HL-60 (cell line): ENCODE measurements at regions not wholly inside any gene's neighbourhood (a gene's known extent, or its start where the extent isn't known, plus 50 kb on each side); places are given as distances from the start of the nearest gene placed in this dataset.

Source experiments
- DNase-seq, 2 experiments: peaks; one replicate each; pipeline ENCODE4 v3.0.0-alpha.2; 2010 to 2020; ENCODE audit warnings: low read depth in 1 of 2, low spot score in 1 of 2
- H3K27ac ChIP-seq: fragments of 250-450 bp; sonication (Bioruptor Pico); replicated peaks from 2 replicates; pipeline ENCODE4 v1.5.1; 2020; ENCODE audit warnings: mild to moderate bottlenecking, moderate library complexity
- H3K27me3 ChIP-seq: fragments of 250-450 bp; sonication (Bioruptor Pico); 2 replicates; pipeline ENCODE4 v1.5.1; 2021; ENCODE audit warnings: mild to moderate bottlenecking, moderate library complexity; ENCODE audit not compliant: insufficient read depth, poor library complexity, severe bottlenecking
- H3K4me3 ChIP-seq: replicated peaks from 2 replicates; pipeline ENCODE4 v1.5.1; 2011; ENCODE audit warnings: mild to moderate bottlenecking, control low read depth, low read length; ENCODE audit not compliant: insufficient read depth
- GABPA ChIP-seq: IDR thresholded peaks from 2 replicates; pipeline ENCODE4 v1.6.1; 2012; ENCODE audit warnings: low read depth
- POLR2AphosphoS5 ChIP-seq: IDR thresholded peaks from 2 replicates; pipeline ENCODE4 v1.6.1; 2012; ENCODE audit warnings: low read depth
- SPI1 ChIP-seq: IDR thresholded peaks from 2 replicates; pipeline ENCODE4 v1.6.1; 2012; ENCODE audit warnings: low read depth, mild to moderate bottlenecking, borderline replicate concordance
- TF ChIP-seq, protein P1 (sequence below): IDR thresholded peaks from 2 replicates; pipeline ENCODE4 v1.6.1; 2012; ENCODE audit warnings: low read depth; ENCODE audit not compliant: insufficient replicate concordance
- TF ChIP-seq, protein P2 (sequence below): IDR thresholded peaks from one replicate; pipeline ENCODE4 v1.5.1; 2011; ENCODE audit warnings: low read length, control low read depth, inconsistent platforms; ENCODE audit not compliant: insufficient read depth

DNA sequence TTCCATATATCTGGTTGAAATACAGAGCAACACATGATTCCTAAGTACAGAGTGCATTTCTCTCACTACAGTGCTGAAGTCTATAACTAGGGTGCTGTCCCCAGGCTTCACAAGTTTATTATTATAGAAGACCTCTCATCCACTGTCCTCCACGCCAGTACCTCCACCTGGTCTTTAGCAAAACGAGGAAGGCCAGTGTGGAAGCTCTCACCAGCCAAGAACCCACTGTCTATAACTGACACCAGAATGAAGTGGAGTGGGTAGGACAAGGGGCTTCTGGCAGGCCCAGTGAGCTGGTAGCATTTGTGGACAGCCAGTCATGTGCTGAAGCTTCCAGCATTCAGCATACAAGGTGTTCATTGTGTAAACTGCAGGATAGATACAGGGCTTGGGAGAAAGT, 430.7 kb downstream of the GADD45G start:
- H3K4me3 ChIP-seq: no peak overlapping the region
- TF ChIP-seq, protein P1, sequence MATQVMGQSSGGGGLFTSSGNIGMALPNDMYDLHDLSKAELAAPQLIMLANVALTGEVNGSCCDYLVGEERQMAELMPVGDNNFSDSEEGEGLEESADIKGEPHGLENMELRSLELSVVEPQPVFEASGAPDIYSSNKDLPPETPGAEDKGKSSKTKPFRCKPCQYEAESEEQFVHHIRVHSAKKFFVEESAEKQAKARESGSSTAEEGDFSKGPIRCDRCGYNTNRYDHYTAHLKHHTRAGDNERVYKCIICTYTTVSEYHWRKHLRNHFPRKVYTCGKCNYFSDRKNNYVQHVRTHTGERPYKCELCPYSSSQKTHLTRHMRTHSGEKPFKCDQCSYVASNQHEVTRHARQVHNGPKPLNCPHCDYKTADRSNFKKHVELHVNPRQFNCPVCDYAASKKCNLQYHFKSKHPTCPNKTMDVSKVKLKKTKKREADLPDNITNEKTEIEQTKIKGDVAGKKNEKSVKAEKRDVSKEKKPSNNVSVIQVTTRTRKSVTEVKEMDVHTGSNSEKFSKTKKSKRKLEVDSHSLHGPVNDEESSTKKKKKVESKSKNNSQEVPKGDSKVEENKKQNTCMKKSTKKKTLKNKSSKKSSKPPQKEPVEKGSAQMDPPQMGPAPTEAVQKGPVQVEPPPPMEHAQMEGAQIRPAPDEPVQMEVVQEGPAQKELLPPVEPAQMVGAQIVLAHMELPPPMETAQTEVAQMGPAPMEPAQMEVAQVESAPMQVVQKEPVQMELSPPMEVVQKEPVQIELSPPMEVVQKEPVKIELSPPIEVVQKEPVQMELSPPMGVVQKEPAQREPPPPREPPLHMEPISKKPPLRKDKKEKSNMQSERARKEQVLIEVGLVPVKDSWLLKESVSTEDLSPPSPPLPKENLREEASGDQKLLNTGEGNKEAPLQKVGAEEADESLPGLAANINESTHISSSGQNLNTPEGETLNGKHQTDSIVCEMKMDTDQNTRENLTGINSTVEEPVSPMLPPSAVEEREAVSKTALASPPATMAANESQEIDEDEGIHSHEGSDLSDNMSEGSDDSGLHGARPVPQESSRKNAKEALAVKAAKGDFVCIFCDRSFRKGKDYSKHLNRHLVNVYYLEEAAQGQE: no peak
- no peak for TF ChIP-seq POLR2AphosphoS5
- no peak overlapping the region for H3K27ac ChIP-seq
- H3K27me3 ChIP-seq: no peaks in the 10 kb centered on the region
- DNase-seq: no peak

DNA sequence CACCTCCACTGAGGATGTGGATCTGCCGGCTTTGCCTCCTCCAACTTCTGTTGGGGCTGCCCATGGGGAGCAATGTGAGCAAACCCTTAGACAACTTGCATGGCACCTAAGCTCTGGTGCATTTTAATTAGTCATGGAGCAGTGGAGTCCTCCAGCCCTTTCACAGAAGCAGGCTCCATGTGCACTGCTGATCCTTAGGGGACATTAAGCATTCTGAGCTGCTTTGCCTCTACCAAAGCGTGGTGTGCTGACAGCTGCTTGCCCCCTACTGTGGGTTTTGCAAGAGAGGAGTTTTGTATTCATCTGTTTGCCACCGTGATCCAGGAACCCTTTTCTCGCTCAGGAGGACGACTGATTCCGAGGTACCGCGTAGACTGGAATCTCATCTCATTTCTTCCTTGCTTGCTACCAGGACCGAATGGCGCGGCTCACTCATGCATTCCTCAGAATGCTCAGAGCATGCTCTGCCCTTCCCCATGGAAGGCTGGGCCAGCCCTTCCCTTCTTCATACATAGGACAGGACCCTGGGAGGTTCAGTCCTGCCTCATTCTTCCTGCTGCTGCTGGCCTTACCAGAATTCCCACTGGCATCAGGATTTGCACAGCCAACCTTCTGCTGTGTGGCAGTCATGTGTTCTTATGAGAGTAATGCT, 432.5 kb downstream of the GADD45G start:
- DNase-seq: no peak
- no peak overlapping the region for H3K27ac ChIP-seq
- H3K4me3 ChIP-seq: no peak overlapping the region
- TF ChIP-seq, protein P2, sequence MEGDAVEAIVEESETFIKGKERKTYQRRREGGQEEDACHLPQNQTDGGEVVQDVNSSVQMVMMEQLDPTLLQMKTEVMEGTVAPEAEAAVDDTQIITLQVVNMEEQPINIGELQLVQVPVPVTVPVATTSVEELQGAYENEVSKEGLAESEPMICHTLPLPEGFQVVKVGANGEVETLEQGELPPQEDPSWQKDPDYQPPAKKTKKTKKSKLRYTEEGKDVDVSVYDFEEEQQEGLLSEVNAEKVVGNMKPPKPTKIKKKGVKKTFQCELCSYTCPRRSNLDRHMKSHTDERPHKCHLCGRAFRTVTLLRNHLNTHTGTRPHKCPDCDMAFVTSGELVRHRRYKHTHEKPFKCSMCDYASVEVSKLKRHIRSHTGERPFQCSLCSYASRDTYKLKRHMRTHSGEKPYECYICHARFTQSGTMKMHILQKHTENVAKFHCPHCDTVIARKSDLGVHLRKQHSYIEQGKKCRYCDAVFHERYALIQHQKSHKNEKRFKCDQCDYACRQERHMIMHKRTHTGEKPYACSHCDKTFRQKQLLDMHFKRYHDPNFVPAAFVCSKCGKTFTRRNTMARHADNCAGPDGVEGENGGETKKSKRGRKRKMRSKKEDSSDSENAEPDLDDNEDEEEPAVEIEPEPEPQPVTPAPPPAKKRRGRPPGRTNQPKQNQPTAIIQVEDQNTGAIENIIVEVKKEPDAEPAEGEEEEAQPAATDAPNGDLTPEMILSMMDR: no peak
- no peak for TF ChIP-seq POLR2AphosphoS5
- TF ChIP-seq SPI1: no peak
- TF ChIP-seq GABPA: no peak
- TF ChIP-seq, protein P1: no peak
- no peaks in the 10 kb centered on the region for H3K27me3 ChIP-seq

DNA sequence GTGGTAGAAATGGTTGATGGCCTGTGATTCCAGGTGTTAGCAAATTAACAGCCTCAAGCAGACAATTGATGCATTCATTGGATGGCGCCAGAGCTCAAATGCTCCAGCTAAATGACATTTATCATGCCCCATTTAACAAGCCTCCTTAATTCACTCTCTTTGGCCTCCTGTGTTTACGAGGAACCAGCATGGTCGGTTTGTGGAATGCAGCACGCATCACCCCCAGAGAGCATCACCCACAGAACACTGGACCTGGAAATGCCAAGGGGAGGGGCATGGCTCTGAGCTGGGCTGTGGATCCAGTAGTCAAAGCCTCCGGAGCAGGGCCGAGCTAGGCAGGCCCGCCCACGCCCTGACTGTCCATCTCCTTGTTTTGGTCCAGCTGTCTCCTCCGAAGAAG, 434.0 kb downstream of the GADD45G start:
- no peak overlapping the region for H3K4me3 ChIP-seq
- no peaks in the 10 kb centered on the region for H3K27me3 ChIP-seq
- no peak for DNase-seq
- TF ChIP-seq, protein P2: no peak
- TF ChIP-seq GABPA (no peak), SPI1 (no peak), POLR2AphosphoS5 (no peak)
- TF ChIP-seq, protein P1: no peak
- H3K27ac ChIP-seq: no peak overlapping the region

DNA sequence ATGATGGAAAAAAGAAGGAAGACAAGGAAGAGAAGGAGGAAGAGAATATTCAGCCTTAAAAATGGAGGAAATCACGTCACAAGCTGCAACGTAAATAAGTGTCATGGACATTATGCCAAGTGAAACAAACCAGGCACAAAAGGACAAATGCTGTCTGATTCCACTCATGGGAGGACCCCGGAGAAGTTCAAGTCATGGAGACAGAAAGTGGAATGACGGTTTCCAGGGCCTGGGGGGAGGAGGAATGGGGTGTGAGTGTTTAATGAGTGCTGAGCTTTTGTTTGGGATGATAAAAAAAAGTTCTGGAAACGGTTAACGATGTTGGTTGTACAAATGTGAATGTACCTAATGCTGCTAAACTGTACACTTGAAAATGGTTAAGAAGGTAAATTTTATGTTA, 439.5 kb downstream of the GADD45G start:
- Histone ChIP-seq H3K27me3 (peaks cover 4% of the 10 kb centered on the region), H3K4me3 (no peak overlapping the region), H3K27ac (no peak overlapping the region)
- no peak for DNase-seq
- TF ChIP-seq POLR2AphosphoS5 (no peak), GABPA (no peak), SPI1 (no peak)
- TF ChIP-seq, protein P2: no peak
- TF ChIP-seq, protein P1: no peak
